ENCODE measurements at regions not wholly inside any gene's neighbourhood (a gene's known extent, or its start where the extent isn't known, plus 50 kb on each side); places are given as distances from the start of the nearest gene placed in this dataset.

DNA sequence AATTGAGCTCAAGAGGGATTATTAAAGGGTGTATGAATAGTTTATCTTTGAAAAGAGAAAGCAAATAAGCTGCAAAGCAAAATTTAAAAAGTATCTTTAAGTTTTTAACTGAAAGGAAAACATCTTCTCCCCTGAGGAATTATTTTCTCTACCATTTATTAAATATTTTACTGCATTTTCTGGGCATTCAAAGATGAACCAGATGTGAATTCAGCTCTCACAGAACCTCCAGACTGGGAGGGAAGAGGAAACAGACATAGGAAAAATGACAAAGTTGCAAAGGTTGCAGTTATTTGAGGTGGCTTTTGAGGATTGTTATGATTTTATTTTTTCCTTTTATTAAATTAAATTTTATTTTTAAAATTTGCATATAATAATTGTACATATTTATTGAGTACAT is 122.7 kb upstream of the SESN3 start:
- H4K91ac ChIP-seq (replicated peaks; ENCODE audit: insufficient read length, low read length) = no peak overlapping the region
- no peak overlapping the region for H3K4ac ChIP-seq (replicated peaks; ENCODE audit: insufficient read length, low read depth, low read length)
- no peaks in the 10 kb centered on the region for H3K27me3 ChIP-seq (replicated peaks in 1 of 4; ENCODE audit: control insufficient read depth in 3 of 4, extremely low read depth in 1 of 4, insufficient read depth in 3 of 4, low read length in 3 of 4)
- no peak overlapping the region for H4K5ac ChIP-seq (ENCODE audit: insufficient read length, low read depth, low read length)
- H4K8ac ChIP-seq (ENCODE audit: extremely low read depth, insufficient read depth, low read length) = no peak overlapping the region
- H2BK12ac ChIP-seq (ENCODE audit: low read depth, low read length) = no peak overlapping the region
- ChIA-PET CTCF (ENCODE audit: partially characterized antibody) (interaction anchor here (0.6 to 1.4 kb wide), 5 partner anchors 10 to 714 kb away, joined by 3 to 4 read pairs (median 3); no protein-coding TSS in a partner anchor), POLR2A (ENCODE audit: partially characterized antibody) (no interaction called here)
- H3K79me1 ChIP-seq (ENCODE audit: low read depth, low read length) = no peaks in the 10 kb centered on the region
- H3K4me1 ChIP-seq (replicated peaks in 1 of 4; ENCODE audit: control insufficient read depth in 3 of 4, insufficient read depth in 4 of 4, low read length in 3 of 4) = peaks cover 0 to 2% (median 0%) of the 10 kb centered on the region in 4 experiments; a peak in 1 of 7 replicates
- no peak overlapping the region for H3K9ac ChIP-seq (replicated peaks in 1 of 4; ENCODE audit: extremely low read depth in 1 of 4, low read depth in 3 of 4, low read length in 3 of 4)
- no peaks in the 10 kb centered on the region for H3K36me3 ChIP-seq (ENCODE audit: control insufficient read depth in 2 of 4, insufficient read depth in 4 of 4, low read length in 3 of 4)
- H3K14ac ChIP-seq (ENCODE audit: insufficient read length) = no peak overlapping the region
- H3K23me2 ChIP-seq (ENCODE audit: low read depth, low read length) = no peaks in the 10 kb centered on the region
- no peaks in the 10 kb centered on the region for H3K79me2 ChIP-seq (ENCODE audit: control insufficient read depth in 1 of 2, insufficient read depth in 2 of 2, low read length in 2 of 2)
- H3K9me3 ChIP-seq (ENCODE audit: insufficient read depth in 2 of 2, low read depth in 1 of 2, low read length in 1 of 2) = 0 out of 4 replicates have a peak, but pooled peaks cover 0 to 3% of the 10 kb centered on the region in 2 experiments
- H3K18ac ChIP-seq (ENCODE audit: extremely low read depth, low read length) = no peak overlapping the region
- no peak overlapping the region for H2BK20ac ChIP-seq (ENCODE audit: low read length)
- no peak overlapping the region for H3K23ac ChIP-seq (ENCODE audit: insufficient read length)
- H2BK120ac ChIP-seq (replicated peaks; ENCODE audit: low read depth, low read length) = no peak overlapping the region
- H2BK5ac ChIP-seq (ENCODE audit: low read depth, low read length) = no peak overlapping the region
- no peak overlapping the region for H2BK15ac ChIP-seq (ENCODE audit: low read length)
- H3K27ac ChIP-seq (ENCODE audit: low read depth, low read length) = no peak overlapping the region
- H4K20me1 ChIP-seq (replicated peaks in 1 of 2; ENCODE audit: control insufficient read depth in 1 of 2, insufficient read depth in 2 of 2, low read length in 2 of 2) = no peaks in the 10 kb centered on the region
- no peak overlapping the region for H3K4me3 ChIP-seq (ENCODE audit: extremely low read depth in 1 of 4, insufficient read depth in 2 of 4, low read depth in 3 of 4, low read length in 4 of 4)
- H2AK5ac ChIP-seq (ENCODE audit: low read depth, low read length) = no peak overlapping the region
- H3K56ac ChIP-seq (replicated peaks; ENCODE audit: insufficient read length, low read depth, low read length) = no peak overlapping the region
- H3K4me2 ChIP-seq (ENCODE audit: insufficient read depth in 1 of 2, low read depth in 2 of 2, low read length in 2 of 2) = no peak overlapping the region
- FAIRE-seq (no peak), DNase-seq (ENCODE audit: low read depth in 1 of 2, low spot score in 2 of 2) (no peak)
- H2AFZ ChIP-seq (ENCODE audit: low read length) = no peak overlapping the region
- no peak for TF ChIP-seq EP300 (IDR thresholded peaks at IDR 0.05; ENCODE audit: borderline replicate concordance in 1 of 2, low read depth in 2 of 2, low read length in 2 of 2)
- no peak for TF ChIP-seq POLR2A (IDR thresholded peaks at IDR 0.05; ENCODE audit: control extremely low read depth in 1 of 2, low read depth in 2 of 2, low read length in 2 of 2)
- TF ChIP-seq EZH2 (IDR thresholded peaks at IDR 0.05; ENCODE audit: low read depth, low read length, severe bottlenecking) = no peak
- TF ChIP-seq CHD1 (IDR thresholded peaks at IDR 0.05; ENCODE audit: low read depth, low read length) = no peak
- no peak for TF ChIP-seq RFX5 (IDR thresholded peaks at IDR 0.05; ENCODE audit: borderline replicate concordance, low read depth, low read length)
